Hindlimb muscle (tissue), 1 donor: ENCODE measurements at regions not wholly inside any gene's neighbourhood (a gene's known extent, or its start where the extent isn't known, plus 50 kb on each side); places are given as distances from the start of the nearest gene placed in this dataset.

Source experiments
- DNase-seq: peaks from one replicate; pipeline ENCODE4 v3.0.0-alpha.2; 2013

- no peak for DNase-seq
These were observed 98.4 kb downstream of the PERP start for GRCh38 chr6:138008791-138009190.

DNA sequence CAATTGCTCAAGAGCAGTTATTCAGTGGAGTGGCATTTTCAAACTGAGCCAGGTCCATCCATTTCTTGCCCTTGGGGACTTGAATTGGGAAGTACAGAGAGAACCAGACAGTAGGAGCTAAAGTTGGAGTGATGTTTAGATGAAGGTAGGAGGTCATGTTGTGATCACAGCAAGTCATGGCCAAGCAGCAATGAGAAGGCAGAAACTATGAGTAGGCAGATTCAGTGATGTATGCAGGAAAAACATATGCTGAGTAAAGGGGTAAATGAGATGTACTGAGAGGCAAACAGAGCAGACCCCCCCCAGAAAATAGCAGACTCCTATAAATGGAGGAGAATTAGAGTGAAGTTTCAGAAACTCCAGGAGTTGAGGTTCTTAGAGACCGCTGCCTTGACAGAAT, 95.8 kb downstream of the PERP start:
- no peak for DNase-seq

GRCh38 chr6:138012682-138013081, 94.5 kb downstream of the PERP start:
- no peak for DNase-seq

DNA sequence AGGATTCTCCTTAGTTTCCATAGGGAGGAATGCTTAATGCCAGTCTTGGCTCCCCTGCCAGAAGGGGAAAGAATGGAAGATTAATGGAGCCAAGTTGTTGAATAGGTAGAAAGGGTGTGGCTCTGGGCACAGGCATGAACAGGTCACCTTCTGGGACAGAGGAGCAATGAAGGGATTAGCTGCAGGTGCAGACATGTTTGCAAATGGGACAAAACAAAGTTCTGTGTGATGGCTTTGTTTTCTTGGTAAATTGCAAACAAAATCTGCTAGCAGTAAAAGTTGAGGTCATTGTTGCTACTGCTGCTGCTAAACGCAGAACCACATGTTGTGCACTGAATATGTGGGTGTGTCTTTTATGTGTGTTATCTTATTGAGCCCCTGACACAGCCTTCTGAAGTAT, 93.3 kb downstream of the PERP start:
- no peak for DNase-seq

DNA sequence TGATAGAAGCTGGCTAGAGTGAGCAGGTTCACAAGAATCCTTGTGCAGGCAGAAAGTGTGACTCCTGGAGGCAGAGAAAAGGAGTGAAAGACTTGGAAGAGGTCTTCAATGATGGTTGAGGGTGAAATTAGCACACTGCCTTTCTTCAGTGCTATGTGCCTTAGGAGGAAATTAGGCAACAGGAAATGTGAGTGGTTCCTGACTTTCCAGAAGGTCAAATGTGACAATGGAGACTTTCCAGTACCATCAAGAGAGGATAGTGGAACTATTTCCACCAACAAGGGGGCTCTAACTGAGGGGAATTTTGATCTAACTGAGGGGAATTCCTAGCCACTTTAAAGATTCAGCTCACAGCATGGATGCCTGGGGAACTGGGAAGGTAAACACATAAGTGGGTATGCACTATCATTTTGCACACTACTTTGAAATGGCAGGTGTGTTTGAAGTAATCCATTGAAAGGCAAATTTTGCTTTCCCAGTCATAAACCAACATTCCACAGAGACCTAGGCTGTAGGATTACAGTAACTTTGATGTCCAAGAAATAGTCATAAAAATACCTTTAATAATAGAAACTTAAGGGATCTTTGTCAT, 90.0 kb downstream of the PERP start:
- DNase-seq = no peak

- no peak for DNase-seq
These were observed 88.9 kb downstream of the PERP start for GRCh38 chr6:138018297-138018696.

DNA sequence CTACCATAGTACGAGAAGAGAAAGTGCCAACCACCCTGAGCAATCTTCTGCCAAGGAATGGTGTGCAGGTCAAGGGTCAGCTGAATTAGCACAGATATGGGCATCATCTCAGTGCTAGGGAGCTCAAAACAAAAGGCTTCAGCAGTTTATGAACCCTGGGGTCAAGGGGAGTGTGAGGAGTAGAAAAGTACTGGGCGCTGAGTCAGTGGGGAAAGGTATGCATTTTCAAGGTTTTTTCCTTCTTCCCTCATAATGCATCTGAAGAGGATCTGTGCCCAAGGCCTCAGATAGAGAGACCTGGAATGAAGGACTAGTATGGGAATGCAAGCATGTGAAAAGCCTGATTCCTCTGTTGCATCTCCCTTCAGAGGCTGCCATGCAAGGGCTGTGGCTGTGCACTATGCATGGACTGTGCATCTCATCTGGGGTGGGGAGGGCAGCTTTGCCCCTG, 81.7 kb downstream of the PERP start:
- no peak for DNase-seq

GRCh38 chr6:138026342-138026741, 80.9 kb downstream of the PERP start:
- no peak for DNase-seq

DNA sequence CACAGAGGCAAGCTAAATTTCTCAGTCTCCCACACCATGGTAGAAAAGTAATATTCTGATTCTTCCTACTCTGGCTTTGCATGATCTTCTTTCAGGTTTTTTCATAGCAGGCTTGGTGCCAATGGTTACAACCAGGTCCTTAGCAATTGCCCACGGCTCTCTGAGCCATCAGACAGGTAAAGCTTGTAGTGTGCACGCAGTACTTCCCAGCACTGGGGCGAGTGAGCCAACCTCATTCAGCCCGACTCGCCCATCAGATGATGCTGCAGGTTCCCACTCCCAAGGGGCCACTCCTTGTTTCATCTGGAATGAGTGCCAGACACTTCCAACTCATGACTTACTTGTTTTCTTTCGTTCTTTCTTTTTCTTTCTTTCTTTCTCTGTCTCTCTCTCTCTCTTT, 78.3 kb downstream of the PERP start:
- DNase-seq = no peak

GRCh38 chr6:138030872-138031271, 76.3 kb downstream of the PERP start:
- DNase-seq = no peak

GRCh38 chr6:138031417-138031816, 75.8 kb downstream of the PERP start:
- no peak for DNase-seq

DNA sequence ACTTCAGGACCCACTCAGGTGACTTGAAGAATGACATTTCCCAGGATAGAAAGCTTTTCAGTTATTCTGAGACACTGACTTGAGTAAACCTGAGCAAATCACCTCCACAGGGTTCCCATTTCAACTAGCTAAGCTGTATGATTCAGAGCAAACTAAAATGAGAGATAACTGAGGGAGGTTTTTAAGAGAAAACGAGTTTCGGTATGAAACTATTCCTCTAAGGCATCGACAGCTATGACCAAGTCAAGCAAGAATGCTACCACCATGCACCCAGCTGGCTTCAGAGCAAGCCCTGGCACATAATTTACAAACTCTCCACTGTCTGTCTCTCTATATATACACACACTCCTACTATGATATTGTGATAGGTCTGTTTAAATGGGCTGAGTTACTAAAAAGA, 75.4 kb downstream of the PERP start:
- DNase-seq = no peak

DNA sequence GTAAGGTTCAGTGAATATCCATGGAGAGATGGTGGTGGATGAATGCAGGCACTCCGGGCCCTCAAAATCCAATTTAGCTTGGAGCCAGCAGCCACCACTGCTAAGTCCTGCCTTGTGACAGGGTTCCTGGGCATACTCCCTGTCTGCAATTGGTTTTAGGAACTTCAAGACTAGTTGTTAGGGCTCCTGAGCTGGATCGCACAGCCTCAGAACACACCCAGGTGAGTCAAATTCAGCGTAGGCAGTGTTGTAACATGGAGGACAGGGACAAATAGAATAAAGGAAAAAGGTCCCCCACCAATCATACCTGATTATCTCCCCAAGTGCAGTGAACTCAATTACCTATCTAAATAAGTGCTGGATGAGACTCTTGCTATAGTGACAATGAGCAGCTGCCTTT, 74.6 kb downstream of the PERP start:
- no peak for DNase-seq

- DNase-seq = no peak
These were observed 73.0 kb downstream of the PERP start for GRCh38 chr6:138034229-138034628.

DNA sequence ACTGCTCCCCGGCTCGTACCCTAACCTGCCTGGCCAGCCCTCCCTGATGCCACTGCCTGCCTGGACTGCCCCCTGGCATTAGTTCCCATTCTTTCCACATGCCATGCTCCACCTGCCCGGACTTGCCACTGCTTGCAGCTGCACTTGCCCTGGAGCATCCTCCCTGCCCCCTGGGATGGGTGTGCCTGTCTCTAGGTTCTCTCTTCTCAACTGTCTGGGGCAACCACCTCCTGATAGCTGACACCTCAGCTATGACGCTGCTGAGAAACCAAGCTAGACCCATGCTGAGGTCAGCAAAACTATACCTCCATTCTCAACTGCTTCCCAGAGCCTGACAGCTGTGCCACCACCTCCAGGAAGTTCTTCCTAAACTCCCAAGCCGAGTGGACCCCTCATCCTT, 72.1 kb downstream of the PERP start:
- no peak for DNase-seq

DNA sequence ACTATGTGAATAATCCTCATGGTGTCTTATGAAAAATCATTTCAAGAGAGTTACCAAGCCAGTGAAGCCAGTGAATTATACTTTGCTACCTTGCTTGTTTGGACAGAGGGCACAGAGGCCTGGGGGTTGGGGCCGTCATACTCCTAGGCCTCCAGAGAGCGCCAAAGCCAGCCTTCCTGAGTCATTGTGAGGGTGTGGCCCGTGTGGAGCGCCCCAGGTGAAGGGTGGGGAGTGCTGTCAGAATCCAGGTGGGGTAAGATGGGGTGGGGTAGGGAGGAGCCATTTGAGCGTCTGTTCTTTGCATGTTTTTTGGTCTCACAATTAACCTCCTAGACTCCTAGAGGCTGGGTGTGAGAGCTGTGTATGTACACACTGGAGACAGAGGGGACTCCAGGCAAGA, 71.1 kb downstream of the PERP start:
- DNase-seq = no peak

- DNase-seq = no peak
These were observed 70.2 kb downstream of the PERP start for GRCh38 chr6:138037009-138037504.

DNA sequence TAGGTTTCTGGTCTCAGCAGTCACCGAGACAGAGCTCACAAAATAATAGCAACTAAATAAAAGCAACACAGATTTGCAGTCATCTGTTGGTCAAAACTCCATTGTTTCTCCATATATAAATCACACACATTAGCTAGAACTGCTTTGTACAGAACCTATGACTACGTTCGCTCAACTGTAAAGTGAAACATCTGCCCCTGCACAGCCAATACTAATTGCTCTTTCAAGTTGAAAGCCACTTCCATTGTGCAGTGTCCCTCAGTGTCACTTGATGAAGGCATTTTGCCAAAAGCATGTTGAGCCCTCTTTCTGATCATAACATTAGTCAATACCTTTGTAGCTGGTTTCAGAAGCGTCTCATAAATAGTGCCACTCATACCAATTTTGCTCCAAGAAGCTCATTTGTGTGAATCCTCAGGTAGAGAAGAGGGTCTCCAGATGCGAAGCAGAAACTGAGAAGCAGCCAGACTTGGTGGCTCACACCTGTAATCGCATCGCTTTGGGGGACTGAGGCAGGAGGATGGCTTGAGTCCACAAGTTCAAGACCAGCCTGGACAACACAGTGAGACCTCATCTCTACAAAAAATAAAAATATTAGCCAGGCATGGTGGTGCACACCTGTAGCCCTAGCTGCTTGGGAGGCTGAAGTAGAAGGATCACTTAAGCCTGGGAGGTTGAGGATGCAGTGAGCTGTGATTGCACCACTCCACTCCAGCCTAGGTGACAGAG, 68.9 kb downstream of the PERP start:
- DNase-seq = no peak
